ENCODE measurements at regions not wholly inside any gene's neighbourhood (a gene's known extent, or its start where the extent isn't known, plus 50 kb on each side); places are given as distances from the start of the nearest gene placed in this dataset.

GRCh38 chr3:137938876-137939275 is 71.1 kb upstream of the CLDN18 start:
- Histone ChIP-seq H3K4me1 (no peaks in the 10 kb centered on the region), H3K36me3 (no peaks in the 10 kb centered on the region), H3K27ac (no peak overlapping the region), H3K4me3 (no peak overlapping the region), H3K27me3 (no peaks in the 10 kb centered on the region), H3K9me3 (no peaks in the 10 kb centered on the region)
- no peak for DNase-seq (ENCODE audit: extremely low spot score in 2 of 2)
- TF ChIP-seq, protein P1, sequence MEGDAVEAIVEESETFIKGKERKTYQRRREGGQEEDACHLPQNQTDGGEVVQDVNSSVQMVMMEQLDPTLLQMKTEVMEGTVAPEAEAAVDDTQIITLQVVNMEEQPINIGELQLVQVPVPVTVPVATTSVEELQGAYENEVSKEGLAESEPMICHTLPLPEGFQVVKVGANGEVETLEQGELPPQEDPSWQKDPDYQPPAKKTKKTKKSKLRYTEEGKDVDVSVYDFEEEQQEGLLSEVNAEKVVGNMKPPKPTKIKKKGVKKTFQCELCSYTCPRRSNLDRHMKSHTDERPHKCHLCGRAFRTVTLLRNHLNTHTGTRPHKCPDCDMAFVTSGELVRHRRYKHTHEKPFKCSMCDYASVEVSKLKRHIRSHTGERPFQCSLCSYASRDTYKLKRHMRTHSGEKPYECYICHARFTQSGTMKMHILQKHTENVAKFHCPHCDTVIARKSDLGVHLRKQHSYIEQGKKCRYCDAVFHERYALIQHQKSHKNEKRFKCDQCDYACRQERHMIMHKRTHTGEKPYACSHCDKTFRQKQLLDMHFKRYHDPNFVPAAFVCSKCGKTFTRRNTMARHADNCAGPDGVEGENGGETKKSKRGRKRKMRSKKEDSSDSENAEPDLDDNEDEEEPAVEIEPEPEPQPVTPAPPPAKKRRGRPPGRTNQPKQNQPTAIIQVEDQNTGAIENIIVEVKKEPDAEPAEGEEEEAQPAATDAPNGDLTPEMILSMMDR (IDR thresholded peaks at IDR 0.05), result no peak
- no peak for TF ChIP-seq POLR2AphosphoS5 (IDR thresholded peaks at IDR 0.05; ENCODE audit: insufficient read depth in 1 of 2, low read depth in 1 of 2)
- no peak for TF ChIP-seq POLR2A (IDR thresholded peaks at IDR 0.05)
- intact Hi-C loops (cut with DNase I), result no loop called here

DNA sequence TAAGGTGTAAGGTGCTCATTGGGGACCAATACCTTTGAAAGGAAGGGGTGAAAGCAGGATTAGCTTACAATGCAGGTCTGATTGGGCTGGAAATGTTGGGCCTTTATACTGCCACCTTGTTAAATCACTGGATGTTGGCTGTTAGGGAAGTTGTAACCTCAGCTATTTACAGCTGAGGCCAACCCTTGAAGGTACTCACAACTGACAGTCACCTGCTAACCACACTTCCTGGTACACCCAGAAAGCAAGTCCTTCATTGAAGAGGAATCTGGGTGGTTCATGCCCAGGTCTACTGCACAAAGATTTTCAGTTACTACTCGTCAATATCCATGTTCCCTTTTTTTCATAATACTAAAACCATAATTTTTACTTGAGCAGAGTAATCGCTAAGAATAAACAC is 65.4 kb upstream of the CLDN18 start:
- Histone ChIP-seq H3K4me3 (no peak overlapping the region), H3K27ac (no peak overlapping the region), H3K9me3 (no peaks in the 10 kb centered on the region), H3K27me3 (no peaks in the 10 kb centered on the region), H3K36me3 (no peaks in the 10 kb centered on the region), H3K4me1 (no peaks in the 10 kb centered on the region)
- intact Hi-C loops (cut with DNase I), result loop anchor here (10.0 kb wide), 1 partner anchor 840 kb away; no protein-coding TSS in a partner anchor
- DNase-seq (ENCODE audit: extremely low spot score in 2 of 2), result no peak
- TF ChIP-seq POLR2A (IDR thresholded peaks at IDR 0.05) (no peak), POLR2AphosphoS5 (IDR thresholded peaks at IDR 0.05; ENCODE audit: insufficient read depth in 1 of 2, low read depth in 1 of 2) (no peak)
- TF ChIP-seq, protein P1 (IDR thresholded peaks at IDR 0.05), result no peak

GRCh38 chr3:137946356-137946973 is 63.5 kb upstream of the CLDN18 start:
- intact Hi-C loops (cut with DNase I), result loop anchor here (10.0 kb wide), 1 partner anchor 842 kb away; no protein-coding TSS in a partner anchor
- TF ChIP-seq, protein P1 (IDR thresholded peaks at IDR 0.05), result peak; percentile 22 to 49 (median 48)
- TF ChIP-seq POLR2A (IDR thresholded peaks at IDR 0.05) (no peak), POLR2AphosphoS5 (IDR thresholded peaks at IDR 0.05; ENCODE audit: insufficient read depth in 1 of 2, low read depth in 1 of 2) (no peak)
- H3K4me1 ChIP-seq, result no peaks in the 10 kb centered on the region
- H3K27ac ChIP-seq, result no peak overlapping the region
- H3K9me3 ChIP-seq, result no peaks in the 10 kb centered on the region
- H3K27me3 ChIP-seq, result no peaks in the 10 kb centered on the region
- H3K36me3 ChIP-seq, result no peaks in the 10 kb centered on the region
- no peak for DNase-seq (ENCODE audit: extremely low spot score in 2 of 2)
- H3K4me3 ChIP-seq, result no peak overlapping the region

DNA sequence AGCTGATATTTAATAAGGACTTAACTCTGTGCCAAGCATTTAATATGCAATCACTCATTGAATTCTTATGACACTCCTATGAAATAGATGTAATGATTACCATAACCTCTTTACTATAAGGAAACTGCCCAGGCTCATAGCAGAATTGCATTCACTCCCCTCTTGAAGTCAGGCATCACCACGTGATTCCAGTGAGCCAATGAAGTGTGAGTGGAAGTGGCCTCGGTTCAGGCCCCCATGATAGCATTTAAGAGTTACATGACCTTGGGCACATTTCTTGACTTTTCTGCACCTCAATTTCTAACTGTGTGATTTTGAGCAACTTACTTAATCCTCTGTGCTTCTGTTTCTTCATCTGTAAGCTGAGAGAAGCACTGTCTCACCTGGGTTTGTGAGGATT is 62.8 kb upstream of the CLDN18 start:
- no peak for DNase-seq (ENCODE audit: extremely low spot score in 2 of 2)
- no peaks in the 10 kb centered on the region for H3K36me3 ChIP-seq
- no peaks in the 10 kb centered on the region for H3K4me1 ChIP-seq
- H3K27me3 ChIP-seq, result no peaks in the 10 kb centered on the region
- no peak for TF ChIP-seq POLR2AphosphoS5 (IDR thresholded peaks at IDR 0.05; ENCODE audit: insufficient read depth in 1 of 2, low read depth in 1 of 2)
- TF ChIP-seq, protein P1 (IDR thresholded peaks at IDR 0.05), result no peak
- no peak for TF ChIP-seq POLR2A (IDR thresholded peaks at IDR 0.05)
- intact Hi-C loops (cut with DNase I), result loop anchor here (10.0 kb wide), 1 partner anchor 842 kb away; no protein-coding TSS in a partner anchor
- no peak overlapping the region for H3K4me3 ChIP-seq
- H3K9me3 ChIP-seq, result no peaks in the 10 kb centered on the region
- H3K27ac ChIP-seq, result no peak overlapping the region

DNA sequence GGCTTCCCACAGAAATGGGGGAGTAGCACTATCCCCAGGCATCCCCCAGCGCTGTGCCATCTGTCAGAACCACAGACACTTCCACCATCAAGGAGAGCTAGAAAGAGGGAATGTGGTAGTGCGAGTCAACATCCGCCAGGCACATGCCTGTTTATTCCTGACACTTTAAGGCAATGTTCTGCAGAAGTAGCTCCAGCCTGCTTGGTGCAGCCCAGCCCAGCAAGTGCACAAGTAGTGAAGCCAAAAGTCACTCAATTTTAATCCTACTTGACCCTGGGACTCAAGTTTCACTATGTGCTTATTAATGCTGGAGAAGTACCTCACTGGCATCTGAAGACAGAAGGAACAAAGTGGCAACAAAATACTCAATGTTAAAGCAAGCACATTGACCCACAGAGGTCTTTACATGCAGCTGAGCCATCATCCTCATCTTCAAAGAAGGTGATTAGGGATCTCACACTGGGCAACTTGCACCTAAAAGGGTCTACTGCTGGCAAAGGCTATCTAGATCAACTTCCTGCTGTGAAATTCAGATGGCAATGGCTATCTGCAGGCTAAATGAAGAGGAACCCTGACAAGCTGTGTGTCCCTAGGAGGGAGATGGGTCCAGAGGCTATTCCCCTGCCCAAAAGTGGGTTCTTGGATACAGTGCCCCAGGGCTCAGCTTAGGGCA is 61.4 kb upstream of the CLDN18 start:
- H3K4me3 ChIP-seq, result no peak overlapping the region
- TF ChIP-seq POLR2AphosphoS5 (IDR thresholded peaks at IDR 0.05; ENCODE audit: insufficient read depth in 1 of 2, low read depth in 1 of 2), result no peak
- TF ChIP-seq POLR2A (IDR thresholded peaks at IDR 0.05), result no peak
- TF ChIP-seq, protein P1 (IDR thresholded peaks at IDR 0.05), result no peak
- no peaks in the 10 kb centered on the region for H3K36me3 ChIP-seq
- H3K27ac ChIP-seq, result no peak overlapping the region
- H3K27me3 ChIP-seq, result no peaks in the 10 kb centered on the region
- no peaks in the 10 kb centered on the region for H3K9me3 ChIP-seq
- no peaks in the 10 kb centered on the region for H3K4me1 ChIP-seq
- intact Hi-C loops (cut with DNase I), result loop anchor here (10.0 kb wide), 1 partner anchor 844 kb away; no protein-coding TSS in a partner anchor
- DNase-seq (ENCODE audit: extremely low spot score in 2 of 2), result no peak

All from vagina (tissue), 2 donors.